K562 (cell line): ENCODE measurements at regions not wholly inside any gene's neighbourhood (a gene's known extent, or its start where the extent isn't known, plus 50 kb on each side); places are given as distances from the start of the nearest gene placed in this dataset.

ENCODE experiments used
- ATAC-seq: fragments of 200-7000 bp; cut with Tn5 transposase; 3 replicates; pipeline ENCODE4 v1.9.1; 2020; ENCODE audit warnings: moderate library complexity
- BruUV-seq: library from RNA; stranded (reverse); fragments of 400-500 nt; replicated peaks from 2 replicates; lab custom pipeline; 2021; lab: Mats Ljungman, UMichigan
- CTCF ChIA-PET: fragments of 300-600 bp; formaldehyde crosslinking; extraction: SDS; loops from one replicate; lab custom pipeline; 2021; ENCODE audit warnings: low intra/inter-chr PET ratio; lab: Yijun Ruan, JAX
- POLR2A ChIA-PET: fragments of 300-600, 350-650 bp; sonication (Branson Sonifier 250); formaldehyde crosslinking; extraction: SDS; loops from one replicate; lab custom pipeline; 2021; ENCODE audit warnings: antibody characterized with exemption, inconsistent platforms; lab: Yijun Ruan, JAX
- DNase-seq, 4 experiments: peaks; one replicate each; pipeline versions ENCODE4 v3.0.0 to v3.0.0-alpha.2; 2011 to 2018; ENCODE audit warnings: low spot score in 3 of 4, mixed read lengths in 3 of 4; ENCODE audit errors: extremely low read depth in 1 of 4
- FAIRE-seq: peaks from 2 replicates; lab custom pipeline; 2011; peaks lifted over from hg19 to GRCh38; lab: Jason Lieb, UNC
- H2AFZ ChIP-seq: 2 replicates; pipeline ENCODE4 v1.6.0; 2011; ENCODE audit warnings: low read depth, low read length, control low read depth, inconsistent platforms
- H3K27ac ChIP-seq: fragments of 200-600 bp; 3 replicates; pipeline ENCODE4 v1.8.0; 2011; ENCODE audit warnings: low read depth, mild to moderate bottlenecking, control low read depth, inconsistent platforms, low read length, moderate library complexity, mixed read lengths; ENCODE audit errors: extremely low read depth
- H3K27me3 ChIP-seq, 2 experiments: fragments of 300-600 bp in 1 of 2; 2 replicates in 1 of 2; 3 replicates in 1 of 2; pipeline versions ENCODE4 v1.6.0 to v1.8.0; 2011; ENCODE audit warnings: inconsistent platforms in 2 of 2, low read length in 2 of 2, mild to moderate bottlenecking in 1 of 2, mixed read lengths in 1 of 2, moderate library complexity in 1 of 2; ENCODE audit not compliant: control insufficient read depth in 2 of 2, insufficient read depth in 2 of 2
- H3K36me3 ChIP-seq: fragments of 300-600 bp; 3 replicates; pipeline ENCODE4 v1.8.0; 2011; ENCODE audit warnings: mild to moderate bottlenecking, low read length, inconsistent platforms; ENCODE audit not compliant: control insufficient read depth, insufficient read depth
- H3K4me1 ChIP-seq, 2 experiments: fragments of 200-600 bp in 1 of 2; replicated peaks in 1 of 2; 2 replicates in 1 of 2; 3 replicates in 1 of 2; pipeline versions ENCODE4 v1.5.1 to v1.8.0; 2011; ENCODE audit warnings: inconsistent platforms in 2 of 2, low read length in 2 of 2, mild to moderate bottlenecking in 1 of 2, mixed read lengths in 1 of 2, moderate library complexity in 1 of 2; ENCODE audit not compliant: control insufficient read depth in 2 of 2, insufficient read depth in 2 of 2
- H3K4me2 ChIP-seq: 2 replicates; pipeline ENCODE4 v1.6.1; 2011; ENCODE audit warnings: low read length, control low read depth, inconsistent platforms, mixed read lengths; ENCODE audit not compliant: insufficient read depth
- H3K4me3 ChIP-seq: fragments of 200-600 bp; sonication (generic), shearing (Covaris generic); 2 replicates; pipeline ENCODE4 v1.5.1; 2016; ENCODE audit warnings: control low read depth, inconsistent platforms
- H3K79me2 ChIP-seq: fragments of 200-600 bp; 3 replicates; pipeline ENCODE4 v1.8.0; 2011; ENCODE audit warnings: low read length, inconsistent platforms; ENCODE audit not compliant: control insufficient read depth, insufficient read depth
- H3K9ac ChIP-seq, 2 experiments: 2 replicates each; pipeline versions ENCODE4 v1.6.0 to v1.6.1; 2011; ENCODE audit warnings: low read depth in 2 of 2, low read length in 2 of 2, control low read depth in 1 of 2, inconsistent platforms in 1 of 2, mild to moderate bottlenecking in 1 of 2, mixed read lengths in 1 of 2; ENCODE audit not compliant: insufficient read depth in 1 of 2
- H3K9me1 ChIP-seq: one replicate; pipeline ENCODE4 v1.6.0; 2011; ENCODE audit warnings: inconsistent platforms, mild to moderate bottlenecking, low read length, moderate library complexity; ENCODE audit not compliant: control insufficient read depth, insufficient read depth
- H3K9me3 ChIP-seq: replicated peaks from 2 replicates; pipeline ENCODE4 v1.5.1; 2011; ENCODE audit warnings: low read depth, low read length, inconsistent platforms; ENCODE audit not compliant: control insufficient read depth, insufficient read depth
- H4K20me1 ChIP-seq: replicated peaks from 2 replicates; pipeline ENCODE4 v1.6.1; 2011; ENCODE audit warnings: low read length, inconsistent platforms, mixed read lengths; ENCODE audit not compliant: control insufficient read depth, insufficient read depth
- BRF1 ChIP-seq: IDR thresholded peaks from 3 replicates; pipeline ENCODE4 v1.6.1; 2011; ENCODE audit warnings: borderline replicate concordance, mild to moderate bottlenecking; ENCODE audit not compliant: insufficient read length; ENCODE audit errors: extremely low read depth
- CHD1 ChIP-seq: fragments of 200-600 bp; sonication (generic); IDR thresholded peaks from one replicate; pipeline ENCODE4 v1.6.1; 2012; ENCODE audit warnings: mild to moderate bottlenecking, moderate library complexity, low read length, inconsistent platforms
- EZH2 ChIP-seq: IDR thresholded peaks from 2 replicates; pipeline ENCODE4 v1.6.1; 2012; ENCODE audit warnings: low read depth, mild to moderate bottlenecking, inconsistent platforms, low read length, borderline replicate concordance
- GMEB1 ChIP-seq: fragments of 250-450 bp; sonication (Bioruptor Pico); IDR thresholded peaks from 2 replicates; pipeline ENCODE4 v1.4.0; 2020; ENCODE audit warnings: mild to moderate bottlenecking
- HMGN3 ChIP-seq: IDR thresholded peaks from 2 replicates; pipeline ENCODE4 v1.6.1; 2011; ENCODE audit warnings: borderline replicate concordance, low read depth, mild to moderate bottlenecking, mixed read lengths, low read length; ENCODE audit not compliant: insufficient read length; ENCODE audit errors: extremely low read depth
- PHB2 ChIP-seq: fragments of 450-650 bp; IDR thresholded peaks from 2 replicates; pipeline ENCODE4 v1.6.1; 2017; ENCODE audit warnings: low read depth
- RFX7 ChIP-seq: fragments of 250-450 bp; sonication (Bioruptor Pico); IDR thresholded peaks from 2 replicates; pipeline ENCODE4 v1.5.1; 2021; ENCODE audit warnings: mild to moderate bottlenecking
- SMARCA4 ChIP-seq: fragments of 450-650 bp; IDR thresholded peaks from 2 replicates; pipeline ENCODE4 v1.6.1; 2016
- ZBTB26 ChIP-seq: fragments of 450-650 bp; formaldehyde crosslinking; IDR thresholded peaks from 2 replicates; pipeline ENCODE4 v1.4.0; 2022; ENCODE audit warnings: missing genetic modification characterization
- ZNF398 ChIP-seq: fragments of 250-450 bp; sonication (Bioruptor Pico); IDR thresholded peaks from 2 replicates; pipeline ENCODE4 v1.8.0; 2021; ENCODE audit warnings: moderate library complexity, mild to moderate bottlenecking, inconsistent platforms
- ZNF780A ChIP-seq: fragments of 250-450 bp; sonication (Bioruptor Pico); IDR thresholded peaks from 2 replicates; pipeline ENCODE4 v1.5.0; 2021; ENCODE audit warnings: mild to moderate bottlenecking
- ZNF79 ChIP-seq: fragments of 250-450 bp; sonication (Bioruptor Pico); IDR thresholded peaks from 2 replicates; pipeline ENCODE4 v1.4.0; 2020; ENCODE audit warnings: low read depth, mild to moderate bottlenecking, moderate library complexity
- WGBS: fragments of 100-300 bp; shearing (Covaris generic); methylation state at CpG from one replicate; pipeline ENCODE4 v1.1.6; 2016; ENCODE audit warnings: low coverage, mixed read lengths; ENCODE audit not compliant: insufficient coverage; ENCODE audit errors: missing lambda C conversion rate; 5-methylcytosine and 5-hydroxymethylcytosine counted together
- in situ Hi-C: fragments of 300-500 bp; cut with MboI; formaldehyde crosslinking; loops from 4 replicates; pipeline ENCODE4 v1.15.0; 2018; ENCODE audit warnings: inconsistent platforms, mixed read lengths
- intact Hi-C: fragments of 100-400 bp; cut with micrococcal nuclease; formaldehyde crosslinking; loops from 2 replicates; pipeline ENCODE4 v1.14.2; 2022

- WGBS = 97% methylated on average over 4 of the region's 27 CpGs
- H3K36me3 ChIP-seq = no peaks in the 10 kb centered on the region
- no peak overlapping the region for H3K27ac ChIP-seq
- no peaks in the 10 kb centered on the region for H4K20me1 ChIP-seq
- ChIA-PET CTCF (no interaction called here), POLR2A (interaction anchor here (0.6 kb wide), 2 partner anchors 32 to 37 kb away, joined by 3 read pairs; no protein-coding TSS in a partner anchor)
- no peak for FAIRE-seq
- H3K27me3 ChIP-seq = no peaks in the 10 kb centered on the region
- peaks cover 28 to 30% of the 10 kb centered on the region in 2 experiments for H3K4me1 ChIP-seq
- in situ Hi-C loops (no loop called here), intact Hi-C loops (loop anchor here (10.0 kb wide), 1 partner anchor 265 kb away; the partner anchor contains the start of gene NFIL3)
- no peak overlapping the region for H3K9ac ChIP-seq
- no peak overlapping the region for H3K4me3 ChIP-seq
- DNase-seq = peak in 1 of 4 experiments; percentile 15
- ATAC-seq = no peak
- no peak overlapping the region for H2AFZ ChIP-seq
- no peaks in the 10 kb centered on the region for H3K79me2 ChIP-seq
- TF ChIP-seq GMEB1 (CRISPR knock-in tag) = no peak
- TF ChIP-seq ZNF398 (CRISPR knock-in tag) = no peak
- no peak for TF ChIP-seq BRF1
- no peak for TF ChIP-seq ZNF780A
- no peak for TF ChIP-seq CHD1
- no peak for TF ChIP-seq ZNF79 (CRISPR knock-in tag)
- no peak for TF ChIP-seq EZH2
- TF ChIP-seq ZBTB26 (CRISPR knock-in tag) = no peak
- no peak for TF ChIP-seq PHB2
- no peak for TF ChIP-seq SMARCA4
- no peak for TF ChIP-seq RFX7 (CRISPR knock-in tag)
- no peak for TF ChIP-seq HMGN3
- no TSS peak for BruUV-seq
- no peak overlapping the region for H3K4me2 ChIP-seq
- no peaks in the 10 kb centered on the region for H3K9me3 ChIP-seq
- no peaks in the 10 kb centered on the region for H3K9me1 ChIP-seq
Measured at GRCh38 chr9:91159664-91160121, 202.0 kb downstream of the AUH start.
